Dedifferentiated amniotic fluid mesenchymal stem cell (primary cell): ENCODE measurements at regions not wholly inside any gene's neighbourhood (a gene's known extent, or its start where the extent isn't known, plus 50 kb on each side); places are given as distances from the start of the nearest gene placed in this dataset.
A peak's percentile ranks its signal among the peaks of the same experiment; 100 is the strongest.
"Not testable (repeated sequence)": the region's sequence is repeated elsewhere in the genome, so short reads cannot be mapped to it uniquely, and the experiment has no call there.

ENCODE experiments used
- DNase-seq: peaks from one replicate; pipeline ENCODE4 v3.0.0-alpha.2; 2016; ENCODE audit errors: extremely low spot score

GRCh38 chr1:214980921-214981320 is 101.6 kb upstream of the KCNK2 start:
- DNase-seq, result no peak

DNA sequence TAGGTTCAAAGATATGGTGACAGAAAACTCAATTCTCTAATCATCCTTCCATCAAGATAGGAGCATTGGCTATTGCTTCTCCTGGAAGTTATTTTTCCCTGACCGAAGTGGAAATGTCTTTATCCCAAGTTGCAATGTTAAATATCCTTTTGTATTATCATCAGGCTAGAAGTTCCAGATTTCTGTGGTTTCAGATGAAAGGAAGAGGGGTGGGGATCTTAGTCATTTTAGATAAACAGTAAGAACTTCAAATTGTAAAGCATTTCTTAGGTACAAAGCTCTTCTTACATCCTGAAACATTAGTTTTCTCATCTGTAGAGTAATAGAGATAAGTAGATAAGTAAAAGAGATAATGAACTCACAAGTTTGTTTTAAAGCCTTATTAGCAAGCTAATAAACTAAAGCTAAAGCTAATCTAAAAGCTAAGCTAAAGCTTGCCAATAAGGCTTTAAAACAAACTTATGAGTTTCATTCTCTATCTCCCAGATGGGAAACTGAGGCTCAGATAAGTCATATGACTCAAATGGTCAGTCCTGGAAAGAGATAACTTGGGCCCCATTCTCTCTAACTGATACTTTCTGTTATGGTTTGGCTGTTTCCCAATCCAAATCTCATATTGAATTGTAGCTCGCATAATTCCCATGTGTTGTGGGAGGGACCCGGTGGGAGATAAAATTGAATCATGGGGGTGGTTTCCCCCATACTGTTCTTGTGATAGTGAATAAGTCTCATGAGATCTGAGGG is 99.2 kb upstream of the KCNK2 start:
- no peak for DNase-seq

GRCh38 chr1:214989341-214989740 is 93.2 kb upstream of the KCNK2 start:
- peak; percentile 50 for DNase-seq

GRCh38 chr1:214990619-214991018 is 91.9 kb upstream of the KCNK2 start:
- DNase-seq, result peak; percentile 82

DNA sequence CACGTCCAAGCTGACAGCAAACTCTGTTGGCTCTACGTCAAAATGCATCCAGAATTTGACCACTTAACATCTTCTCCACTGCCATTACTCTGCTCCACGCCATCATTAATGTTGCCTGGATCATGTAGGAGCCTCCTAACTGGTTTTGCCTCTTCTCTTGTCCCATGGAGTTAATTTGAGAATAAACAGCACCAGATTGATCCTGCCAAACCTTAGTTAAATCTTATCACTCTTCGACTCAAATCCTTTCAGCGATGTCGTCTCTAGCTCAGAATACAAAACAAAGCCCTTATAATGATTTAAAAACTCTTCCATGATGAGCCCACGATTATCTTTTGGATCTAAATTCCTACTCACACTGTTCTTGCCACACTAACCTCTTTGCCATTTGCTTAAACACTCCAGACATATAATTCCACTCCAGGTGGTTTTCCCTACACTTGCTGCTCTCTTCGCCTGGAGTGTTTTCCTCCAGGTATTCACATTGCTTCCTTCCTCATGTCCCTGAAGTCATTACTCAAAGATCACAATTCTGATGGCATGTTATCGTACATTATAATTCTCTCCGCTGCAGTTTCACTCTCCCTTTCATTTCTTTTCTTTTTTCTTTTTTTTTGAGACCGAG is 90.7 kb upstream of the KCNK2 start:
- no peak for DNase-seq

DNA sequence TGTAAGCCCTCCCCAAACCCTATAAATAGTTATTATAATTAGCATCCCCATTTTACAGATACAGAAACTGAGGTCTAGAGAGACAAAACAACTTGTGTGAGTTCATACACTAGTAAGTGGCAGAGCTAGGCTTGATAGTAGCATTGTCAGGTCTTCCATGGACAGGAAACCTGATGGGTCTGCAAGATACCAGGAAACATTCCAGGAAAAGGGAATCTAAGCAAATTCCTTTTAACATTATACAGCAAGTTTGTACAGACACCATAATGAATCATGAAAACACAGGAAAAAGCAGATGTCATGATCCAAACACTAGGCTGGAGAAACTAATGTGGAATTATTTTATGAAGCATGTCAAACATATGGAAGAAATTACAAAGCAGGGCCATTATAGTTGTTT is 89.1 kb upstream of the KCNK2 start:
- no peak for DNase-seq

- no peak for DNase-seq
These were observed 84.9 kb upstream of the KCNK2 start for GRCh38 chr1:214997685-214998084.

GRCh38 chr1:215001419-215002021 is 81.0 kb upstream of the KCNK2 start:
- no peak for DNase-seq

DNA sequence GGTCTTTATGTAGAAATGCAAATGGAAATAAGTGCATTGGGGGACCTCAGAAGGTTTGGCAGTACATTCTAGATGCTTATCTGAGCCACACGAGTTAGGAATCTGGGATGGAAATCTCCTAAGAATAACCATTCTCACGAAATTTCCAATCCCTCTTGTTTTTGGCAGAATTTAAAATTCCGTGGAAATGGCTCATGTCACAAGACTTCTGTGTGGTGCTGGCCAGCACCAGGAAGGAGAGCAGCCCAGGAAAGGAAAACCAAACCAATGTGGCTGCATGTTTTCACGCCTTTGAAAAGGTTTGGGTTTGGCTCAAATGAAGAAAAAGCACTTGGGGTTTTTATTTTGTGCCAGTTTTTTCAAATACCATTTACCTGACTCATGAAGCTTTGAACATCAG is 80.1 kb upstream of the KCNK2 start:
- DNase-seq, result peak; percentile 82

DNA sequence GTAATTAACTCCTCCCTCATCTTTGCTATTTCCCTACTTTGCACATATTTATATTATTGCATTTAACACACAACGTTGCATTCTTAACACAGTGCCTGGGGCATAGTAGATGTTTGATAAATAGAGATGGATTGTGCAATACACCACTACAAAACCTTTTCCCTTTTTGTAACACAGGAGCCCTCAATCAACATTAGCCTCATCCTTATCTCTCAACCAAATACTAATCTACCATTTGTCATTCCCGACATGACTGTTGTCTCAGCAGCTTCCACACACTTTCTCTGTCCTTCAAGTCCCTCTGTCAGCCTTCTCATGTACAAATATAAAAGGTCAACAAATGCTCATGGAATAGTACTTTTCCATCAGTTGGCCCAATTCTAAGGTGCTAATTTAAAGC is 78.9 kb upstream of the KCNK2 start:
- no peak for DNase-seq

DNA sequence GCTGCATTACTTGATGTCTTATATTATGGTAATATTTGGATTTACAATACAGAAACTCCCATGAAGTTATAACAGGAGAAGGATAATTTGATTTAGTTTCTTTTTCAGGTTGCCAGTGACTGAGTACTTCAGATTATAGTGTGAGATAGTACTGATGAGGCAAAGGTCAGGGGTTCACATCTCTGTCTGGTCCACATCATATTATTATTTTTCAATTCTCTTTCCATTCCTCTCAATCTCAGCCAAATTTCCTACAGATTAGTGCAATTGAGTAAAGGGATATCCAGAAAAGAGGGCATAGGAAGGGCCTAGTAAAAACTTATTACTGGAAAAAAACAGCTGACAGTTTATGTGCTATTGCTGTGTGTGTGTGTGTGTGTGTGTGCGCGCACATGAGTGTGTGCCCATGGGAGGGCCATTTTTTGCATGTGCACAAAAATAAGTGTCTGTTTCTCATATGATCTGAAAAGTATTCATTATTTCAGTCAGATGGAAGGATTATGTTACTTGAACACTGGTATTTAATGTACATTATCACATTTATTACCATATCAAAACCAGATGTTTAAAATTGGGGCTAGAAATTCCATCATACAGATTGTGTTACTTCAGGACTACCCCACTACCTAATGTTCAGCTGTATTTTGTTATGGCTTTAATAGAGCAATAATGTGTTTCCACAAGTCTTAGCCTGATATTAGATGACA is 78.3 kb upstream of the KCNK2 start:
- DNase-seq, result peak; percentile 39

GRCh38 chr1:215005078-215005477 is 77.5 kb upstream of the KCNK2 start:
- DNase-seq, result peak; percentile 48

DNA sequence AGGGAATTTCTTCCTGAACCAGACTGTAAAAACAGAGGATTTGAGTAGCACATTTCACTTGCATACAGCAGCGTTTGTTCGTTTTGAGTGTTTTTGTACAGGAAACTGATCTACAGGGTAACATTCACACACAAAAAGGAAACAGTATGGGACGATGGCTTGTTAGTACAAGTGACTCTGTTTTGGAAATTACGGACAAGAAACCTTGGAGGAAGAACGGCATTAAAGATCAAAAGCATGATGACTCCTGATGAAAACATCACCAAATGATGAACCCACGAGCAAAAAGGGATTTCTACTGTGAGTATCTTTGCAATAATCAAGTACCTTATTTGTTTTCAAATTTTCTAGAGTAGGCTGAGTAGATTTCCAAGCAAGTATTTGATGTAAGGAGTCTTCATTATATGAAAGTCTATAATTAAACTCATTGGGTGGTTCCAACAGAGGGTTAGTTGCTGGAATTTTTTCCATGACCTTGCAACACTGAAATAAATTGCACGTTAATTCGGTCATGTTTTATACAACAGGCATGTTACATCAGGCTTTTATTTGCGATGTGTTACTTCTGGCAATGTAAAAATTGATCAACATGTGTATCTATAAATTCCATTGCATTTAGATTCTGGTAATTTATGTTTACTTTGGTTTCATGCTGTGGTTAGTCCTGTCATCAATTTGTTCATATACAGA is 76.7 kb upstream of the KCNK2 start:
- peak; percentile 69 for DNase-seq

GRCh38 chr1:215007880-215008279 is 74.7 kb upstream of the KCNK2 start:
- no peak for DNase-seq

GRCh38 chr1:215018555-215018954 is 64.0 kb upstream of the KCNK2 start:
- no peak for DNase-seq

DNA sequence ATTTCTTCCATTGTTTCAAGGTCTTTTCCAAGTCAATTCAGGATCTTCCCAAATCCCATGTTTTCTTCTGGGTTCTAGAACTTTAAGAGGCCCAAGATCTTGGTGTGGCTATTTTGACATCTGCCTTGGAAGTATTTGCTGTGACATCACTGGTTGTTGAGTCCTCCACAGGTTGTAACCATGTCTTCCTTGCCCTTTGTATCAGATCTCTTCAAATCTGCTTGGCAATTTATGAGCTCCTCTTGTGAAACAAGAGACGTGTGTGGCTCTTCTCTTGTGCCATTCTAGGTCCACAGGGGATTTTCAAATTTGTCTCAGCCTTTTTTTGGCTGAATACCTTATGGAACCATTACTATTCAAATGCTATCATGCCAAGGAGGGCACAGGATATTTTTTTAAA is 60.3 kb upstream of the KCNK2 start:
- no peak for DNase-seq

GRCh38 chr1:215022741-215023141 is 59.8 kb upstream of the KCNK2 start:
- DNase-seq, result peak; percentile 30

DNA sequence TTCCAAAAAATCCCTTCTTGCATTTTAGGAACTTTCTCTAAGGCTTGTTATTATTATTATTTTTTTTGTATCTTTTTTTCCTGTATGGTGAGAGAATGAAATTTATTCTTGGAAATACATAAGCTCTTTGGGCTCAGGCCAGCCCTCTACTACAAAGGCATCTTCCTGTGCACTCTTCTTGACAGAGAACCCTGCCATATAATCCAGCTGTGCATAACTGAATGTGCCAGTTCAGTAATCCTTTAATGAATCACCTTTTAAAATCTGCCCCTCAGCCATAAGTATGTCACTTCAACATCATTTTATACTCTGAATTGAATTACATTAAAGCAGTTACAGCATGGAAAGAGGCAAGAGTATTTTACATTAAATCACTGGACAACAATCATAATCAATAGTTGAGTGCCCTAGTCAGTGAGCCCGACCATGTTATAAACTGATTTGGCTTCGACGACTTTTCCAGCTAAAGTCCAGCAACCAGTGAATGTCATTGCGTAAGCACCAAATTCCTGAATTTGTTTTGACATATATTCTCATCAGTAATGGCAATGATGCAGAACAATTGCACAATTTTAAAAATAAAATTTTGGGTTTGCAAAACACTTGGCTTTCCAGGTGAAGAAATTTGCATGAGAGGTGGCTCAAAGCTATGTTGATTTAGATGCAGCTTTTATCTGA is 59.2 kb upstream of the KCNK2 start:
- DNase-seq, result no peak

DNA sequence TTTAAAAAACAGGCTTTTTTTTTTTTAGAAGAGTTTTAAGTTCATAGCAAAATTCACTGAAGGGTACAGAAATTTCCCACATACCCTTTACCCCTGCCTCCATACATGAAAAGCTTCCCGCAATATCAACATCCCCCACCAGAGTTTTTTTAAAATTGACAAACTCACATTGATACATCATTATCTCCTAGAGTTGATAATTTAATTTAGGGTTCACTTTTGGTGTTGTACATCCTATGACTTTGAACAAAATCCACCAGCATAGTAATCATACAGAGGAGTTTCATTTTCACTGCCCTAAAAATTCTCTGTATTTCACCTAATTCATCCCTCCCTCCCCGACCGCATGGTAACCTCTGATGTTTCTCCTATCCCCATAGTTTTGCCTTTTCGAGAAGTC is 53.6 kb upstream of the KCNK2 start:
- no peak for DNase-seq

DNA sequence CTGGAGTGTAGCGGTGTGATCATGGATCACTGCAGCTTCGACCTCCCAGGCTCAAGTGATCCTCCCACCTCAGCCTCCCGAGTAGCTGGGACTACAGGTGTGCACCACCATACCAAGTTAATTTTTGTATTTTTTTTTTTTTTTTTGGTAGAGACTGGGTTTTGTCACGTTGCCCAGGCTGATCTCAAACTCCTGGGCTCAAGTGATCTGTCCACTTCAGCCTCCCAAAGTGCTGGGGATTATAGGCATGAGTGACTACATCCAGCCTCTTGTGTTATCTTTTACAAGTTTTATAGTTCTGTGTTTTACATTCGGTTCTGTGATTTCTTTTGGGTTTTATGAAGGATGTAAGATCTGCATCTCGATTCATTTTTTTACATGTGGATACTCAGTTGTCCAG is 52.0 kb upstream of the KCNK2 start:
- DNase-seq, result not testable (repeated sequence)

- no peak for DNase-seq
These were observed 51.1 kb upstream of the KCNK2 start for GRCh38 chr1:215031392-215031791.
